Endothelial cell of umbilical vein (primary cell): ENCODE measurements at regions not wholly inside any gene's neighbourhood (a gene's known extent, or its start where the extent isn't known, plus 50 kb on each side); places are given as distances from the start of the nearest gene placed in this dataset.

ENCODE experiments used
- EZH2 ChIP-seq: IDR thresholded peaks from 2 replicates; pipeline ENCODE4 v1.6.1; 2012; ENCODE audit warnings: borderline replicate concordance, low read depth, mild to moderate bottlenecking, moderate library complexity, low read length, inconsistent platforms; ENCODE audit not compliant: severe bottlenecking
- POLR2A ChIP-seq: IDR thresholded peaks from 2 replicates; pipeline ENCODE4 v1.6.1; 2012; ENCODE audit warnings: low read depth, mild to moderate bottlenecking, control low read depth, low read length
- POLR2AphosphoS5 ChIP-seq: IDR thresholded peaks from 2 replicates; pipeline ENCODE4 v1.6.1; 2012; ENCODE audit warnings: low read depth, mild to moderate bottlenecking, control low read depth, low read length, moderate library complexity; ENCODE audit not compliant: insufficient read depth
- TF ChIP-seq, protein P1 (sequence below), 2 donors: IDR thresholded peaks; 1 replicate in 1 of 2; 2 replicates in 1 of 2; pipeline ENCODE4 v1.5.1; 2011; ENCODE audit warnings: low read length in 2 of 2, mild to moderate bottlenecking in 2 of 2, moderate library complexity in 2 of 2, control low read depth in 1 of 2, inconsistent platforms in 1 of 2, low read depth in 1 of 2; ENCODE audit not compliant: insufficient read depth in 1 of 2; ENCODE audit errors: extremely low read depth in 1 of 2

DNA sequence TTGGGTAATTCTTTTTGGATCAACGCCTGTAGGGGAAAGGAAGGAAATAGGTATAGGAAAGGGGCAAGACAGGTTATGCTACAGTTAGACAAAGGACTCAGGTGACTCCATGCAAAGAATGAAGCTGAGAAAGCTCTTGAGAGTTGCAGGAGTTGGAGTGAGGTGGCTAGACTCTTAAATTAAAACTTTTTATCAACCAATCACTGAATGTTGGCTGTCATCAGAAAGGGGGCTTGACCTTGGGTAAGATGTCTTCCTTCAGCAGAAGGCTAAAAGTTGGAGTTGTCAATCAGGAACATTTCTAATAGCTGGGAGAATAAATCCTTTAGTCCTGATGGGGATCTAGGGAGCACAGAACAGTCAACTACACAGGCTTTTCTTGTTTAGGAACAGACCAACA is 595.4 kb downstream of the SLC16A7 start:
- TF ChIP-seq, protein P1, sequence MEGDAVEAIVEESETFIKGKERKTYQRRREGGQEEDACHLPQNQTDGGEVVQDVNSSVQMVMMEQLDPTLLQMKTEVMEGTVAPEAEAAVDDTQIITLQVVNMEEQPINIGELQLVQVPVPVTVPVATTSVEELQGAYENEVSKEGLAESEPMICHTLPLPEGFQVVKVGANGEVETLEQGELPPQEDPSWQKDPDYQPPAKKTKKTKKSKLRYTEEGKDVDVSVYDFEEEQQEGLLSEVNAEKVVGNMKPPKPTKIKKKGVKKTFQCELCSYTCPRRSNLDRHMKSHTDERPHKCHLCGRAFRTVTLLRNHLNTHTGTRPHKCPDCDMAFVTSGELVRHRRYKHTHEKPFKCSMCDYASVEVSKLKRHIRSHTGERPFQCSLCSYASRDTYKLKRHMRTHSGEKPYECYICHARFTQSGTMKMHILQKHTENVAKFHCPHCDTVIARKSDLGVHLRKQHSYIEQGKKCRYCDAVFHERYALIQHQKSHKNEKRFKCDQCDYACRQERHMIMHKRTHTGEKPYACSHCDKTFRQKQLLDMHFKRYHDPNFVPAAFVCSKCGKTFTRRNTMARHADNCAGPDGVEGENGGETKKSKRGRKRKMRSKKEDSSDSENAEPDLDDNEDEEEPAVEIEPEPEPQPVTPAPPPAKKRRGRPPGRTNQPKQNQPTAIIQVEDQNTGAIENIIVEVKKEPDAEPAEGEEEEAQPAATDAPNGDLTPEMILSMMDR (IDR thresholded peaks at IDR 0.05; ENCODE audit: extremely low read depth in 1 of 2, insufficient read depth in 1 of 2, low read depth in 1 of 2, low read length in 2 of 2): no peak
- TF ChIP-seq POLR2AphosphoS5 (no peak), EZH2 (no peak), POLR2A (no peak)
